ENCODE measurements at regions not wholly inside any gene's neighbourhood (a gene's known extent, or its start where the extent isn't known, plus 50 kb on each side); places are given as distances from the start of the nearest gene placed in this dataset.

GRCh38 chr3:13249664-13250390 is 170.3 kb downstream of the NUP210 start:
- no peak for TF ChIP-seq CTCF (IDR thresholded peaks at IDR 0.05; ENCODE audit: insufficient read depth, low read length)
- no peak for DNase-seq (ENCODE audit: low read depth)
- no peak overlapping the region for H3K4me3 ChIP-seq (ENCODE audit: low read depth, low read length)

DNA sequence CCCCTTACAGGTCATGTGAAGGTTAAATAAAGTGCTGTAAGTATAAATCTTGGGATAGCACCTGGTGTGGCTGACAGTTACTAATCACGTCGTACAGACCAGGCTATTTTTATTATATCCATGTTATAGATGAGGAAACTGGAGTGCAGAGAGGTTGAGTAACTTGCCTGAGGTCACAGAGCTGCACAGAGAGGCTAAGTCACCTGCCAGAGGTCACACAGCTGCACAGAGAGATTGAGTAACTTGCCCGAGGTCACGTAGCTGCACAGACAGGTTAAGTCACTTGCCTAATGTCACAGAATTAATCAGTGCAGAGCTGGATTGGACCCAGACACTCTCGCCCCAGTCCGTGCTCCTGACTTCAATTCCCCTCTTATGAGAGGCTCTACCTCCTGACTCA is 171.5 kb downstream of the NUP210 start:
- TF ChIP-seq CTCF (IDR thresholded peaks at IDR 0.05; ENCODE audit: insufficient read depth, low read length) = no peak
- no peak overlapping the region for H3K4me3 ChIP-seq (ENCODE audit: low read depth, low read length)
- DNase-seq (ENCODE audit: low read depth) = no peak

DNA sequence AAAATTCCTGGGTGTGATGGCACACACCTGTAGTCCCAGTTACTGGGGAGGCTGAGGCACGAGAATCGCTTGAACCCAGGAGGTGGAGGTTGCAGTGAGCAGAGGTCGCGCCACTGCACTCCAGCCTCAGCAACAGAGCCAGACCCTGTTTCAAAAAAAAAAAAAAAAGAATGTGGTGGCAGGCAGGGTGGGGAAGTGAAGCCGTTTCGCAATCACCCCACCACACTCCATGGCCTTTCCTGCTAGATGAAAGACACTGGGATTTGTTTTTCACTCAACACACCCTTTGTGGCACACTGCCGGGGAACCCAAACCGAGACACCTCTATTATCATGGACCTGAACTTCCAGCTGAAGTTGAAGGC is 172.4 kb upstream of the IQSEC1 start:
- no peak overlapping the region for H3K4me3 ChIP-seq (ENCODE audit: low read depth, low read length)
- TF ChIP-seq CTCF (IDR thresholded peaks at IDR 0.05; ENCODE audit: insufficient read depth, low read length) = no peak
- DNase-seq (ENCODE audit: low read depth) = no peak

GRCh38 chr3:13243586-13243985 is 170.4 kb upstream of the IQSEC1 start:
- no peak for DNase-seq (ENCODE audit: low read depth)
- TF ChIP-seq CTCF (IDR thresholded peaks at IDR 0.05; ENCODE audit: insufficient read depth, low read length) = no peak
- H3K4me3 ChIP-seq (ENCODE audit: low read depth, low read length) = no peak overlapping the region

DNA sequence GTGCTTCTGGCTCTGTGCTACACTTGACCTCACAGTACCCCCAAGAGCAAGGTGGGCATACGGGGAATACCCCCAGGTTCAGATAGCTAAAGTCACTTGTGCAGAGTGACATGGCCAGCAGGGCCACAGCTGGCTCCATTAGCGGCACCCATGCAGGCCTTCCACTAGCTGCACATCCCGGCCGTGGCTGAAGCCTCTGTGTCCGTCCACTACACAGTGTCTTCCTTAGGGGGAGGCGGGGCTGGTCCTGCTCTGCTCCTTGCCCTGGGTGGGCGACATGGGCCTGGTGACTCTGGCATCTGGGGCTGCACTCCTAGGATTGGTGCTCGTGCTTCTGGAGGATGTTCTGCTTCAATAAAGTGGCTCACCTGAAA is 169.1 kb upstream of the IQSEC1 start:
- TF ChIP-seq CTCF (IDR thresholded peaks at IDR 0.05; ENCODE audit: insufficient read depth, low read length) = no peak

GRCh38 chr3:13241621-13242363 is 168.6 kb upstream of the IQSEC1 start:
- H3K4me3 ChIP-seq (ENCODE audit: low read depth, low read length) = no peak overlapping the region
- DNase-seq (ENCODE audit: low read depth) = no peak
- TF ChIP-seq CTCF (IDR thresholded peaks at IDR 0.05; ENCODE audit: insufficient read depth, low read length) = no peak

More for the DNA sequence above, 169.1 kb upstream of the IQSEC1 start:
- DNase-seq (ENCODE audit: low read depth) = no peak
- H3K4me3 ChIP-seq (ENCODE audit: low read depth, low read length) = no peak overlapping the region

Measured in fibroblast of the aortic adventitia (primary cell).